Kidney (tissue), 13 donors: ENCODE measurements at regions not wholly inside any gene's neighbourhood (a gene's known extent, or its start where the extent isn't known, plus 50 kb on each side); places are given as distances from the start of the nearest gene placed in this dataset.
A peak's percentile ranks its signal among the peaks of the same experiment; 100 is the strongest.

ENCODE experiments used
- DNase-seq, 5 donors: peaks; one replicate each; pipeline ENCODE4 v3.0.0-alpha.2; 2013 to 2020
- FAIRE-seq: peaks from 2 replicates; lab custom pipeline; 2012; peaks lifted over from hg19 to GRCh38; lab: Jason Lieb, UNC
- H3K27ac ChIP-seq, 2 donors: one replicate each; pipeline ENCODE4 v1.7.0; 2013; ENCODE audit warnings: low read depth in 2 of 2, low read length in 2 of 2, inconsistent platforms in 1 of 2
- H3K27me3 ChIP-seq: one replicate; pipeline ENCODE4 v1.7.1; 2013; ENCODE audit warnings: low read length, inconsistent platforms; ENCODE audit not compliant: control insufficient read depth, insufficient read depth
- H3K36me3 ChIP-seq, 3 donors: one replicate each; pipeline versions ENCODE4 v1.7.0 to v1.7.1; 2013; ENCODE audit warnings: low read length in 3 of 3, control low read depth in 1 of 3, inconsistent platforms in 1 of 3; ENCODE audit not compliant: insufficient read depth in 3 of 3, control insufficient read depth in 2 of 3
- H3K4me1 ChIP-seq, 3 donors: one replicate each; pipeline versions ENCODE4 v1.7.0 to v1.7.1; 2013; ENCODE audit warnings: low read length in 3 of 3, inconsistent platforms in 1 of 3, low read depth in 1 of 3; ENCODE audit not compliant: control insufficient read depth in 2 of 3, insufficient read depth in 2 of 3
- H3K4me3 ChIP-seq, 3 donors: one replicate each; pipeline versions ENCODE4 v1.7.0 to v1.8.1; 2013; ENCODE audit warnings: low read length in 3 of 3, control low read depth in 1 of 3, inconsistent platforms in 1 of 3
- H3K9ac ChIP-seq, 3 donors: one replicate each; pipeline versions ENCODE4 v1.7.0 to v1.7.1; 2013; ENCODE audit warnings: low read length in 3 of 3, control low read depth in 1 of 3, inconsistent platforms in 1 of 3
- H3K9me3 ChIP-seq, 3 donors: one replicate each; pipeline versions ENCODE4 v1.7.0 to v1.7.1; 2013; ENCODE audit warnings: low read length in 3 of 3, control low read depth in 1 of 3, inconsistent platforms in 1 of 3; ENCODE audit not compliant: control insufficient read depth in 2 of 3, insufficient read depth in 1 of 3
- intact Hi-C: fragments of 100-400 bp; cut with DNase I; formaldehyde crosslinking; loops from one replicate; pipeline ENCODE4 v1.11.1; 2022
- TF ChIP-seq, protein P1 (sequence below): IDR thresholded peaks from 3 replicates; pipeline ENCODE4 v1.5.1; 2012; ENCODE audit warnings: mild to moderate bottlenecking, moderate library complexity, borderline replicate concordance; ENCODE audit not compliant: insufficient read depth; ENCODE audit errors: extremely low read depth
- donor health status: control.
- donor health status: control.
- donor health status: control.
- donor health status: control.
- donor health status: control.
- donor health status: DM: yes; HTN: yes; CAD: no.
- donor health status: Normal renal cell carcinoma (clear cell type).

DNA sequence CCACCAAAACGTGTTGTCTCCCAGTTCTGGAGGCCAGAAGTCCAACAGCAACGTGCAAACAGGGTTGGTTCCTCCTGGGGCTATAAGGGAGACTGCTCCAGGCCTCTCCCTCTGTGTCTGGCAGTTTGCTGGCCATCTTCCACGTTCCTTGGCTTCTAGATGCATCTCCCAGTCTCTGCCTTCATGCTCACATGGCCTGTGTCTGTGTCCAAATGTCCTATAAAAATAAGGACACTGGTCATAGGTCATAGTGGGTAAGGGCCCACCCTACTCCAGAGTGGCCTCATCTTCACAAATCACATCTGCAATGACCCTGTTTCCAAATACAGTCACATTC is 69.4 kb upstream of the TAF1B start:
- H3K36me3 ChIP-seq: no peaks in the 10 kb centered on the region
- H3K27ac ChIP-seq: no peak overlapping the region
- intact Hi-C loops: no loop called here
- no peaks in the 10 kb centered on the region for H3K9me3 ChIP-seq
- FAIRE-seq (no peak), DNase-seq (peak in 1 of 5 donors; percentile 90)
- no peak overlapping the region for H3K4me3 ChIP-seq
- TF ChIP-seq, protein P1, sequence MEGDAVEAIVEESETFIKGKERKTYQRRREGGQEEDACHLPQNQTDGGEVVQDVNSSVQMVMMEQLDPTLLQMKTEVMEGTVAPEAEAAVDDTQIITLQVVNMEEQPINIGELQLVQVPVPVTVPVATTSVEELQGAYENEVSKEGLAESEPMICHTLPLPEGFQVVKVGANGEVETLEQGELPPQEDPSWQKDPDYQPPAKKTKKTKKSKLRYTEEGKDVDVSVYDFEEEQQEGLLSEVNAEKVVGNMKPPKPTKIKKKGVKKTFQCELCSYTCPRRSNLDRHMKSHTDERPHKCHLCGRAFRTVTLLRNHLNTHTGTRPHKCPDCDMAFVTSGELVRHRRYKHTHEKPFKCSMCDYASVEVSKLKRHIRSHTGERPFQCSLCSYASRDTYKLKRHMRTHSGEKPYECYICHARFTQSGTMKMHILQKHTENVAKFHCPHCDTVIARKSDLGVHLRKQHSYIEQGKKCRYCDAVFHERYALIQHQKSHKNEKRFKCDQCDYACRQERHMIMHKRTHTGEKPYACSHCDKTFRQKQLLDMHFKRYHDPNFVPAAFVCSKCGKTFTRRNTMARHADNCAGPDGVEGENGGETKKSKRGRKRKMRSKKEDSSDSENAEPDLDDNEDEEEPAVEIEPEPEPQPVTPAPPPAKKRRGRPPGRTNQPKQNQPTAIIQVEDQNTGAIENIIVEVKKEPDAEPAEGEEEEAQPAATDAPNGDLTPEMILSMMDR: no peak
- no peaks in the 10 kb centered on the region for H3K27me3 ChIP-seq
- H3K9ac ChIP-seq: no peak overlapping the region
- peaks cover 0 to 8% (median 0%) of the 10 kb centered on the region in 3 donors for H3K4me1 ChIP-seq

DNA sequence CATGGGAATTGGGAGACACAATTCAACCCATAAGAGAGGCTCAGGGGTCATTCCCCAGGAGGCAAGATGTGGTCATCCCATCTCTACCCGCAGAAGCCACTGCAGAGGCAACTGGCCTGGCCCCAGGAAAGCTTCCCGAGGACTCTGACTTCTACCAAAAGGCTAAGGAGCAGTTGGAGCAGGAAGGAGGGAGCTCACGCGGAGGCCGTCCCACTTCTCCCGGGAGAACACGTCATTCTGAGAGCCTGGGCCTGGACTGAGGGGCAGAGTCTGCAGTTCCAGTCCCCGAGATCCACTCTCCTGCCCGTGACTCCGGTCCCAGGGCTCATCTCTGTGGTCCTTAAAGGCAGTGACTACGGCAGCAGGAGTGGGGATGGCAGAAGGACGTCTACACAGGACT is 69.0 kb upstream of the TAF1B start:
- Histone ChIP-seq H3K9me3 (no peaks in the 10 kb centered on the region), H3K4me1 (peaks cover 0 to 8% (median 0%) of the 10 kb centered on the region in 3 donors), H3K4me3 (no peak overlapping the region), H3K27ac (peak overlapping the region in 1 of 2 donors; percentile 48), H3K36me3 (no peaks in the 10 kb centered on the region), H3K9ac (no peak overlapping the region), H3K27me3 (no peaks in the 10 kb centered on the region)
- TF ChIP-seq, protein P1: no peak
- FAIRE-seq: no peak
- intact Hi-C loops: no loop called here
- DNase-seq: peak in 1 of 5 donors; percentile 96

DNA sequence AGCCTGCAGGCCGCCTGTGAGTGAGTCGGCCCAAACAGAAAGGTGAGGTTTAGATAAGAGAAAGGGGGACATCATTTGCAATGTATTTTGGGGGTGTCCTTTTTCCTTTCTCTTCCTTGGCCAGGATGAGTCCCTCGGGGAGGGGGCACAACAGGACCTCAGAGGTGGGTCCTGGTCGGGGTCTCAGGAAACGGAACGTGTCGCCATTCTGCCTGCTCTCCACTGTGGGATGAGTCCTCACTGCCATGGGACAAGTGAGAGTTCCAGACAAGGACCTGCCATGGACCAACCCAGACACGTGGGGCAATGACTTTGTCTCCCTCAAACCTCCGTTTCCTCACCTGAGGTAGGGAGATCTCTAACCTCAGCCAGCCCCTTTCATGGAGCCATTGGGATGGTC is 67.9 kb upstream of the TAF1B start:
- no peaks in the 10 kb centered on the region for H3K36me3 ChIP-seq
- H3K4me3 ChIP-seq: no peak overlapping the region
- H3K27ac ChIP-seq: no peak overlapping the region
- TF ChIP-seq, protein P1: no peak
- DNase-seq (peak in 1 of 5 donors; percentile 38), FAIRE-seq (no peak)
- no peak overlapping the region for H3K9ac ChIP-seq
- H3K9me3 ChIP-seq: no peaks in the 10 kb centered on the region
- H3K27me3 ChIP-seq: no peaks in the 10 kb centered on the region
- intact Hi-C loops: no loop called here
- H3K4me1 ChIP-seq: peaks cover 0 to 5% (median 0%) of the 10 kb centered on the region in 3 donors
